K562 (cell line): ENCODE measurements at regions not wholly inside any gene's neighbourhood (a gene's known extent, or its start where the extent isn't known, plus 50 kb on each side); places are given as distances from the start of the nearest gene placed in this dataset.

Source experiments
- ATAC-seq: fragments of 200-7000 bp; cut with Tn5 transposase; 3 replicates; pipeline ENCODE4 v1.9.1; 2020; ENCODE audit warnings: moderate library complexity
- BruUV-seq: library from RNA; stranded (reverse); fragments of 400-500 nt; replicated peaks from 2 replicates; lab custom pipeline; 2021; lab: Mats Ljungman, UMichigan
- CTCF ChIA-PET: fragments of 300-600 bp; formaldehyde crosslinking; extraction: SDS; loops from one replicate; lab custom pipeline; 2021; ENCODE audit warnings: low intra/inter-chr PET ratio; lab: Yijun Ruan, JAX
- POLR2A ChIA-PET: fragments of 300-600, 350-650 bp; sonication (Branson Sonifier 250); formaldehyde crosslinking; extraction: SDS; loops from one replicate; lab custom pipeline; 2021; ENCODE audit warnings: antibody characterized with exemption, inconsistent platforms; lab: Yijun Ruan, JAX
- DNase-seq, 4 experiments: peaks; one replicate each; pipeline versions ENCODE4 v3.0.0 to v3.0.0-alpha.2; 2011 to 2018; ENCODE audit warnings: low spot score in 3 of 4, mixed read lengths in 3 of 4; ENCODE audit errors: extremely low read depth in 1 of 4
- FAIRE-seq: peaks from 2 replicates; lab custom pipeline; 2011; peaks lifted over from hg19 to GRCh38; lab: Jason Lieb, UNC
- H2AFZ ChIP-seq: 2 replicates; pipeline ENCODE4 v1.6.0; 2011; ENCODE audit warnings: low read depth, low read length, control low read depth, inconsistent platforms
- H3K27ac ChIP-seq: fragments of 200-600 bp; 3 replicates; pipeline ENCODE4 v1.8.0; 2011; ENCODE audit warnings: low read depth, mild to moderate bottlenecking, control low read depth, inconsistent platforms, low read length, moderate library complexity, mixed read lengths; ENCODE audit errors: extremely low read depth
- H3K27me3 ChIP-seq, 2 experiments: fragments of 300-600 bp in 1 of 2; 2 replicates in 1 of 2; 3 replicates in 1 of 2; pipeline versions ENCODE4 v1.6.0 to v1.8.0; 2011; ENCODE audit warnings: inconsistent platforms in 2 of 2, low read length in 2 of 2, mild to moderate bottlenecking in 1 of 2, mixed read lengths in 1 of 2, moderate library complexity in 1 of 2; ENCODE audit not compliant: control insufficient read depth in 2 of 2, insufficient read depth in 2 of 2
- H3K36me3 ChIP-seq: fragments of 300-600 bp; 3 replicates; pipeline ENCODE4 v1.8.0; 2011; ENCODE audit warnings: mild to moderate bottlenecking, low read length, inconsistent platforms; ENCODE audit not compliant: control insufficient read depth, insufficient read depth
- H3K4me1 ChIP-seq, 2 experiments: fragments of 200-600 bp in 1 of 2; replicated peaks in 1 of 2; 2 replicates in 1 of 2; 3 replicates in 1 of 2; pipeline versions ENCODE4 v1.5.1 to v1.8.0; 2011; ENCODE audit warnings: inconsistent platforms in 2 of 2, low read length in 2 of 2, mild to moderate bottlenecking in 1 of 2, mixed read lengths in 1 of 2, moderate library complexity in 1 of 2; ENCODE audit not compliant: control insufficient read depth in 2 of 2, insufficient read depth in 2 of 2
- H3K4me2 ChIP-seq: 2 replicates; pipeline ENCODE4 v1.6.1; 2011; ENCODE audit warnings: low read length, control low read depth, inconsistent platforms, mixed read lengths; ENCODE audit not compliant: insufficient read depth
- H3K4me3 ChIP-seq: fragments of 200-600 bp; sonication (generic), shearing (Covaris generic); 2 replicates; pipeline ENCODE4 v1.5.1; 2016; ENCODE audit warnings: control low read depth, inconsistent platforms
- H3K79me2 ChIP-seq: fragments of 200-600 bp; 3 replicates; pipeline ENCODE4 v1.8.0; 2011; ENCODE audit warnings: low read length, inconsistent platforms; ENCODE audit not compliant: control insufficient read depth, insufficient read depth
- H3K9ac ChIP-seq, 2 experiments: 2 replicates each; pipeline versions ENCODE4 v1.6.0 to v1.6.1; 2011; ENCODE audit warnings: low read depth in 2 of 2, low read length in 2 of 2, control low read depth in 1 of 2, inconsistent platforms in 1 of 2, mild to moderate bottlenecking in 1 of 2, mixed read lengths in 1 of 2; ENCODE audit not compliant: insufficient read depth in 1 of 2
- H3K9me1 ChIP-seq: one replicate; pipeline ENCODE4 v1.6.0; 2011; ENCODE audit warnings: inconsistent platforms, mild to moderate bottlenecking, low read length, moderate library complexity; ENCODE audit not compliant: control insufficient read depth, insufficient read depth
- H3K9me3 ChIP-seq: replicated peaks from 2 replicates; pipeline ENCODE4 v1.5.1; 2011; ENCODE audit warnings: low read depth, low read length, inconsistent platforms; ENCODE audit not compliant: control insufficient read depth, insufficient read depth
- H4K20me1 ChIP-seq: replicated peaks from 2 replicates; pipeline ENCODE4 v1.6.1; 2011; ENCODE audit warnings: low read length, inconsistent platforms, mixed read lengths; ENCODE audit not compliant: control insufficient read depth, insufficient read depth
- ELK3 ChIP-seq: fragments of 450-650 bp; formaldehyde crosslinking; IDR thresholded peaks from 2 replicates; pipeline ENCODE4 v1.4.0; 2020; ENCODE audit warnings: mild to moderate bottlenecking
- POLR2AphosphoS2 ChIP-seq: IDR thresholded peaks from 2 replicates; pipeline ENCODE4 v1.6.1; 2012; ENCODE audit warnings: low read length, improper control_type of control experiment
- SFPQ ChIP-seq: fragments of 200-400 bp; formaldehyde crosslinking; IDR thresholded peaks from 2 replicates; pipeline ENCODE4 v1.6.1; 2017; ENCODE audit warnings: mild to moderate bottlenecking, low read depth, low read length, moderate library complexity
- ZNF174 ChIP-seq: fragments of 250-450 bp; sonication (Bioruptor Pico); IDR thresholded peaks from 2 replicates; pipeline ENCODE4 v1.4.0; 2020; ENCODE audit warnings: mild to moderate bottlenecking
- WGBS: fragments of 100-300 bp; shearing (Covaris generic); methylation state at CpG from one replicate; pipeline ENCODE4 v1.1.6; 2016; ENCODE audit warnings: low coverage, mixed read lengths; ENCODE audit not compliant: insufficient coverage; ENCODE audit errors: missing lambda C conversion rate; 5-methylcytosine and 5-hydroxymethylcytosine counted together
- in situ Hi-C: fragments of 300-500 bp; cut with MboI; formaldehyde crosslinking; loops from 4 replicates; pipeline ENCODE4 v1.15.0; 2018; ENCODE audit warnings: inconsistent platforms, mixed read lengths
- intact Hi-C: fragments of 100-400 bp; cut with micrococcal nuclease; formaldehyde crosslinking; loops from 2 replicates; pipeline ENCODE4 v1.14.2; 2022
- TF ChIP-seq, protein P1 (sequence below): fragments of 450-650 bp; IDR thresholded peaks from 2 replicates; pipeline ENCODE4 v1.6.1; 2016; ENCODE audit warnings: antibody characterized with exemption

DNA sequence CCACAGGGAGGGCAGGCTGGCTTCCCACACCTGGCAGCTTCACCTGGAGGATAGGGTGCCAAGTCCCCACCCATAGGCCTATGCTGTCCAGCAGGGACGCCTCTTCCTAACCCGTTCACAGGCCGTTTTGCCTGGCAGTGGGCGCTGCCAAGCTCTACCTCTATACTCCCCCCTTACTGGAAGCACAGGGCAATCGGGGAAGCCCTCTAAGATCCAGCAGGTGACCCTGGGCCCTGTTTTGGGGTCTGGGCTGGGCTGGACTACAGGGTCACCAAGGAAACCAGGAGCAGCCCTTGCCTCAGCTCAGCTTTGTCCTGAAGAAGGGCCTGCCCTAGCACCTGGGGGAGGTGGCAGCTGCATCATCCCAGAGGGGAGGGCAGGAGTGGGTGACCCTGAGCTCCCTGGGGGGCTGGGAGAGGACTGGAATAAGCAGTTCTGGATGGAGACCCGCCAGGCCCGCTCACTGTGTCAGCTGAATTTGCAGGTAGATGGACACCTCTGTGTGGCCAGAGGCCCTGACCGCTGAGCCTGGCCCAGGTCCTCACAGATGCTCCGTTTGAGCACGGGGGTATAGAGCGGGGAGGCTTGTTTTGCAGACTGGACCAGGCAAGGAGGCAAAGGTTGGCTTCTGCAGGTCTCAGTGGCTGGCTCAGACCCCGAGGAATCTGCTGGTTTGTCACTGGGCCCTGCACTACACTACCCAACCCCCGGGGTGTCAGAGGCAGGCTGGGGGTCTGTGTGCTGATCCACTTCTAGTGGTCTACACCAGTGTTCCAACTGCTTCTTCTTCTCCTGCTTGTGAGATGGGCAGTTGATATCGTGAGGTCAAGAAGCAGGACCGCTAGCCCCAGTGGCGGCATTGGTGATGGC lies 163.1 kb downstream of the ASB1 start:
- no TSS peak for BruUV-seq
- Histone ChIP-seq H3K27ac (no peak overlapping the region), H3K36me3 (no peaks in the 10 kb centered on the region), H3K4me3 (no peak overlapping the region), H3K27me3 (peaks cover 0 to 27% of the 10 kb centered on the region in 2 experiments; a peak in 3 of 5 replicates), H3K9ac (no peak overlapping the region), H3K79me2 (no peaks in the 10 kb centered on the region), H4K20me1 (no peaks in the 10 kb centered on the region), H3K9me3 (no peaks in the 10 kb centered on the region), H3K4me2 (no peak overlapping the region), H3K9me1 (no peaks in the 10 kb centered on the region), H3K4me1 (no peaks in the 10 kb centered on the region), H2AFZ (no peak overlapping the region)
- under 1% methylated on average over 15 of the region's 16 CpGs for WGBS
- in situ Hi-C loops: no loop called here
- DNase-seq (no peak), ATAC-seq (no peak), FAIRE-seq (no peak)
- TF ChIP-seq POLR2AphosphoS2 (no peak), ZNF174 (CRISPR knock-in tag) (no peak), ELK3 (CRISPR knock-in tag) (no peak), SFPQ (no peak)
- TF ChIP-seq, protein P1, sequence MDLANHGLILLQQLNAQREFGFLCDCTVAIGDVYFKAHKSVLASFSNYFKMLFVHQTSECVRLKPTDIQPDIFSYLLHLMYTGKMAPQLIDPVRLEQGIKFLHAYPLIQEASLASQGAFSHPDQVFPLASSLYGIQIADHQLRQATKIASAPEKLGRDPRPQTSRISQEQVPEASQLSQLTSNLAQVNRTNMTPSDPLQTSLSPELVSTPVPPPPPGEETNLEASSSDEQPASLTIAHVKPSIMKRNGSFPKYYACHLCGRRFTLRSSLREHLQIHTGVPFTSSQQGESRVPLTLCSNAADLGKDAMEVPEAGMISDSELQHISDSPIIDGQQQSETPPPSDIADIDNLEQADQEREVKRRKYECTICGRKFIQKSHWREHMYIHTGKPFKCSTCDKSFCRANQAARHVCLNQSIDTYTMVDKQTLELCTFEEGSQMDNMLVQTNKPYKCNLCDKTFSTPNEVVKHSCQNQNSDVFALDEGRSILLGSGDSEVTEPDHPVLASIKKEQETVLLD: no peak
- intact Hi-C loops: no loop called here
- POLR2A ChIA-PET: no interaction called here
- CTCF ChIA-PET: no interaction called here
